G401 (cell line): ENCODE measurements at regions not wholly inside any gene's neighbourhood (a gene's known extent, or its start where the extent isn't known, plus 50 kb on each side); places are given as distances from the start of the nearest gene placed in this dataset.
"Not testable (repeated sequence)": the region's sequence is repeated elsewhere in the genome, so short reads cannot be mapped to it uniquely, and the experiment has no call there.

ENCODE experiments used
- DNase-seq: peaks from one replicate; pipeline ENCODE4 v3.0.0-alpha.2; 2015; ENCODE audit warnings: low spot score
- in situ Hi-C: cut with HindIII; loops from 2 replicates; pipeline ENCODE4 v1.10.0; 2016; ENCODE audit warnings: low sequenced_read_pairs, mixed read lengths

DNA sequence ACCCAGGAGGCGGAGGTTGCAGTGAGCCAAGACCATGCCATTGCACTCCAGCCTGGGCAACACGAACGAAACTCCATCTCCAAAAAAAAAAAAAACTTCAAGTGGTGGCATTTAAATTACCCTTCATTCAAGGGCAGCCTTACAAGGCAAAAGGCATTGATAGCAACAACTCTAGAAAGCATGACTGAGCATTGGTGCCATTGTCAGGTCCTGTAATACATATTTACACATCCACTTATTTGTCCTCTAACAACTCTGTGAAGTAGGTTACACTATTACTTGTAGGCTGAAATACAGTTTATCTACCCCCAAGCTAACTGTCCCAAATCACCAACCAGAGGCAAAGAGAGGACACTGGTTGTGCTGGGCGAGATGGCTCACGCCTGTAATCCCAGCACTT lies 52.7 kb upstream of the LARP1 start:
- no peak for DNase-seq
- in situ Hi-C loops, result no loop called here

DNA sequence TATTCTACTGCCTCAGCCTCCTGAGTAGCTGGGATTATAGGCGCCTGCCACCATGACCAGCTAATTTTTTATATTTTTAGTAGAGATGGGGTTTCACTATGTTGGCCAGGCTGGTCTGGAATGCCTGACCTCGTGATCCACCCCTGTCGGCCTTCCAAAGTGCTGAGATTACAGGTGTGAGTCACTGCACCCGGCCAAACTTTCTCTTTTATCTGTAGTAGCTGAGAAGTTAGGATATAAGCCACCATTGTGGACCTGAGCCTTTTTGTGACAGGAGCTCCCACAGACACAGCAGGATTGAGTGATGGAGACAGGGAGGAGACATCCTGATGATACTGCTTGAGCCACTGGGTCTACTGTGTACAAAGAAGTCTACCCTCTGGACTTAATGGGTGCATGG lies 53.5 kb upstream of the LARP1 start:
- DNase-seq, in situ Hi-C loops: not testable (repeated sequence)

DNA sequence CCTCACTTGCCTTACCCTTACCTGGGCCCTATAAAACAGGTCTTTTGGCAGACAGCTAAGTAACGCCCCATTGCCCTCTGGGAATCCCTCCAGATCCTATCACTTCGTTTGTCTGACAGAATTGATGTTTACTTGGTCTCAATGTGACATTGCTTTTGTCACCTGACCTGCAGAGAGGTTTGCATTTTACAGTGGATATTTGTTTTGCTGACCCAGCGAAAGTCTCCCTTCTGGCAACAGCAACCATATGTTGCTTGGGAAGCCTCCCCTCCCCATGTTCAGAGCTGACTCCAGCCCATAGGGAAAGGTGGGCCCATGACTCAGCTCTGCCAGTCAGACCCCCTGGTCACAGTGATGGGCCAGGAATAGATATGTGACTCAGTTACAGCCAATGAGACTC lies 54.0 kb upstream of the LARP1 start:
- DNase-seq, result no peak
- in situ Hi-C loops, result no loop called here

DNA sequence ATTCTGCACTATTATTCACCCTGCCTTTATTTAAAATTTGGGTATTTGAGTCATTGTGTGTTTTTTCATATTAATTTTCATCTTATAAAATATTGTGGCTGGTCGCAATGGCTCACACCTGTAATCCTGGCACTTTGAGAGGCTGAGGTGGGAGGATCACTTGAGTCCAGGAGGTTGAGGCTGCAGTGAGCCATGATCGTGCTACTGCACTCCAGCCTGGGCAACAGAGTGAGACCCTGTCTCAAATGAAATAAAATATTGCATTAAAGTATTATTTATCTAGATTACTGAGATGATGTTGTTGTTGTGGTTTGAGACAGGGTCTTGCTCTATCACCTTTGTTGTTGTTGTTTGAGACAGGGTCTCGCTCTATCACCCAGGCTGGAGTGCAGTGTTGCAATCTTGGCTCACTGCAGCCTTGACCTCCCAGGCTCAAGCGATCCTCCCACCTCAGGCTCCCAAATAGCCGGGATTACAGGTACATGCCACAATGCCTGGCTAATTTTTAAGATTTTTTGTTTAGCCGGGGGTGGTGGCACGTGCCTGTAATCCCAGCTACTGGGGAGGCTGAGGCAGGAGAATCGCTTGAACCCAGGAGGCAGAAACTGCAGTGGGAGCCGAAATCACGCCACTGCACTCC lies 54.8 kb upstream of the LARP1 start:
- in situ Hi-C loops, DNase-seq: not testable (repeated sequence)

DNA sequence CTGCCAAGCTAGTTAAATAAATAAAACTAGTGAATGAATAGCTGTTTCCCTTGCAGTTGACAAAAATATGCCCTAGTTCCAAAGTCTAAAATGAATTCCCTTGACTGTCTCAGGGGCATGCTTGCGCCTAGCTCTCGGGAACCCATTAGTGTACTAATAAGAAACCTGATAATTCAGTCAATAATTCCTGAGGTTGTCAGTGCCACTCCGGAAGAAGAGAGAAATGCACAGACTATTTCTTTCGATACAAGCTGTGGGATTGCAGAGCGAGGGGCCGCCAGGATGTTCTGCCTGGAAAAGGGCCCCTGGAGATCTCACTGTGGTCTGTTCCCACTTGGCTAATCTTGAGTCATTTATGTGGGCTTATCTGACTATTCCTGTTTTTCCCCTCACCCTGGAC lies 56.4 kb upstream of the LARP1 start:
- in situ Hi-C loops, result no loop called here
- no peak for DNase-seq

DNA sequence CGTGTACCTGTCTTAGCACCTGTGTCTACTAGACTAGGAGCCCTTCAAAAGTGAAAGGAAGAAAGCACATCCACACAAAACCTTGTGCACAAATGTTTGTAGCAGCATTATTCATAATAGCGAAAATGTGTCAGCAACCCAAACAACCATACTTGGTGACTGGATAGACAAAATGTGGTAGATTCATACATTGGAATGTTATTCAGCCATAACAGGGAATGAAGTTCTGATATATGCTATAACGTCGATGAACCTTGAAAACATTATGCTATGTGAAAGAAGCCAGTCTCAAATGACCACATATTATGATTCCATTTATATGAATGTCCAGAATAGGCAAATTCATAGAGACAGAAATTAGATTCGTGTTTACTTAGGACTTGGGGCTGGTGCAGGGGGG lies 57.8 kb upstream of the LARP1 start:
- no peak for DNase-seq
- in situ Hi-C loops, result no loop called here

DNA sequence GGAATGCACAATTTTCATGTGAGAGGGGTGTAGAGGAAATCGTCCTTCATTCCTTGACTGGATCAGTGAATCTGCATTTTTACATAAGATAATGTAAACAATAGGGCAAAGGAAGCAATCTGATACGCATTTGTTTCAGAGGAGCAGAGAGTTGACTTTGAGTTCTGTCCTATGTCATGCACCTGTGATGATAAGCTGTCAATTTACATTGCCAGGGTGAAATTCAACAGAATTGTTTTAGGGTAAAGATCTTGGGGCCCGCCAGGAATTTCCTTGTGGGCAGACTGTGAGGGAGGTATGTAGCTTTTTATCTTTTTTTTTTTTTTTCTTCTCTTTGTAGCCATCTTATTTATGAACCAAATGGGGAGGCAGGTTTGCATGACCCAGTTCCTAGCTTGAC lies 58.3 kb upstream of the LARP1 start:
- no peak for DNase-seq
- in situ Hi-C loops, result no loop called here

DNA sequence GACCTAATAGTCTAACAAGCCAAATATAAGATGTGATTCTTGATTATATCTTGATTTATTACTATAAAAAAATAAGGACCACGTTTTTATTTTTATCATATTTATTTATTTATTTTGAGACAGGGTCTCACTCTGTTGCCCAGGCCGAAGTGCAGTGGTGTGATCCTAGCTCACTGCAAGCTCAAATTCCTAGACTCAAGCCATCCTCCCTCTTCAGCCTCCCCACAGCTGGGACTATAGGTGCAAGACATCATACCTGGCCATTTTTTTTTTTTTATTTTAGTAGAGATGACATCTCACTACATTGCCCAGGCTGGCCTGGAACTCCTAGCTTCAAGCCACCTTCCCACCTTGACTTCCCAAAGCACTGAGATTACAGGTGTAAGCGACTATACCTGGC lies 61.0 kb upstream of the LARP1 start:
- in situ Hi-C loops, result no loop called here
- DNase-seq, result no peak

DNA sequence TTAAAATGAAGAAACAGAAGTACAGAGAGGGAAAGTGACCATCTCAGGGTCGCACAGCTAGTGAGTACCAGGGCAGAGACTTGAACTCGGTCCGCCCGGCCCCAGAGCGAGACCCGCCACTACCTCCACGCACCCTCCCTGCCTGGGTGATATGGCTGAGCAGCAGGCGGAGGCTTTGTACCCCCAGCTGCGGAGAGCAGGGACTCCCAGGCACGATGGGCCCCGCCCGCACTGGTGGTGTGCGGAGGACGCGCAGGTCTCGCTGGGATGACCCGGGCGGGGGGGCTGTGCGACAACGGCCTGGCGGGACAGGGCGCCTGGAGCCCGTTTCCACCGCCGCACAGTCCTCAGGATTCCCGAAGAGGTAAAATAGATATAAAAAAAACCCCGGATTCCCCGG lies 64.7 kb upstream of the LARP1 start:
- no peak for DNase-seq
- in situ Hi-C loops, result no loop called here

DNA sequence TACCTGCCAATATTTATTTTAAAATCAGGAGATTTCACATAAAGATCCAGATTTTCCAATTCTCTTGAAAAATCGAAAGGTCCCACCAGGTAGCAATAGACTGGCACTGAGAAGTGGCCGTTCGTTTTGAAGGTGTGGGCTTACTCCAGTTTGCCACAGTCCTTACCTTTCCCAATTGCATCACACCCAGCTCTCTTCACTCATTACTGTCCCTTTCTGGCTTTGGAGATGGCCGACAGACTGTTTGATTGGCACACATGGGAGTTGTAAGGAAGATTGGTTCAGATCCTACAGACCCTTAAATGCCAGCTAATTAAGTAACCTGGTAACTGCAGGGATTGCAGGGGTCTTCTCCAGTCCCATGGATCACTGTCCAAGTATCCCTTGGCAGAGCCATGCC lies 68.7 kb upstream of the LARP1 start:
- in situ Hi-C loops, result no loop called here
- no peak for DNase-seq

DNA sequence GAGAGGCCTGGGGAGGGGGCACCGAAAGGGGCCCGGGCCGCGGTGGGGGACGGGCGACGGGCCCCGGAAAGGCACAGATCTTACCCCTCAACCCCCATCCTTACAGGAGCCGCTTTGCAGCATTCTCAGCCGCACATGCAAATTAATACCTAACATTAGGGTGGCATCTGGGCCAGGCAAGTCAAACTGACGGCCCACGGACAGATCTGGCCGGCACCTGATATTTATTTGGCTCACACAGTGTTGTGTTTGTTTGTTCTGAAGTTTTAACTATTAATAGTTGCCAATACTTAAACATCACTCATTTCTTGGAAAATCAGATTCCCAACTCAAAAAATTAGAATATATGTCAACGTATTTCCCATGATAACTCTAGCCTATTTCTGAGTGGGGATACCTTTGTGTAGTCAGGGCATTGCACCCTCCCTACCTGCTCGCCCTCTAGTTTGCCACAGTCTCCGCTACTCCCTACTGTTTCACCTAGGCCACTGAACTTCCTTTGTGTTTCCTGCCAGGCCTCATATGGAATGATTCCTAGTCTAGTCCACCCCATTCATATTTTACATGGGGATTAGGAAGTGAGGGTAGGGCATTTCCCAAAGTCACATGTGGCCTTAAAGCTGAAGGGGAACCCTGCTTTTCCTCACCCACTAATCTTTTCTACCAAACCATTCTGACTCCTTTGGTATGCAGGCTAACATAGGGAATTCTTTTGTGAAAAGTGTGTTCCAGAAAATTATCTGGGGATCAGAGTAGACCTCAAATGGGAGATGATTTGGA lies 71.9 kb upstream of the LARP1 start:
- in situ Hi-C loops, result no loop called here
- DNase-seq, result no peak

DNA sequence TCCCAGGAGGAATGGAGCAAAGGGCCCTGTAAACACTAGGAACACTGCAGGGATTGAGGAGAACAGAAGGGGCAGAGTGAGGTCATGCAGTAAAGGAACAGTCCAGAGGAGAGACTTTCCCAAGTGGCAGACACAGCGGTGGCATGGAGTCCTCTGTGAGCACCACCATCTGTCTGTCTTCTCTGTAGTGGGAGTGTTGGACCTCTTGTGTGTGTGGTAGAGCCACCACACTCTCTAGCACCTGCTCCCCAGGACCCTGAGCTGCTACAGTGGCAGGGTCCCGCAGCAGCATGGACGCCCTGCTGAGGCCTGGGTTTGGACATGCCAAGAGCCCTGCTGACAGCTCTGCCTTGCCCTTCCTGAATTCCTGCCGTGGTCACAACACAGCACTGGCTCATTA lies 75.7 kb upstream of the LARP1 start:
- in situ Hi-C loops, result no loop called here

DNA sequence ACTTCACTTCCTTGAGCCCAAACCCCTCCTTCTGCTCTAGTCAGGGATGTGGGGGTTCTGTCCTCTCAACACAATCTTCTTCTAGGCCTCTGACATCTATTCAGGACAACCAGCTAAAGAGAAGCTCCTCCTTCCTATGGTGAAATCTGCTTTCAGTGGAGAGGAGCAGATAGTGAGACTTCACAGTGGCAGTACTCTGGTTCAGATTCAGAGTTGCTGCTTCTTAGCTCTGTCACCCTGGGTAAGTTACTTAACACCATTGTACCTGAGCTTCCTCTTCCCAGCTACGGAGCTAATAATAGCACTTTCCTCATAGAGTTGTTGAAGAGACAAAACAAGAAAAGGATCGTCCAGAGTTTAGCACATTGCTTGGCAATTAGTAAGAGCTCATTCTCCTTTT lies 77.3 kb upstream of the LARP1 start:
- no peak for DNase-seq
- in situ Hi-C loops, result no loop called here

More for the DNA sequence above, 75.7 kb upstream of the LARP1 start:
- no peak for DNase-seq

DNA sequence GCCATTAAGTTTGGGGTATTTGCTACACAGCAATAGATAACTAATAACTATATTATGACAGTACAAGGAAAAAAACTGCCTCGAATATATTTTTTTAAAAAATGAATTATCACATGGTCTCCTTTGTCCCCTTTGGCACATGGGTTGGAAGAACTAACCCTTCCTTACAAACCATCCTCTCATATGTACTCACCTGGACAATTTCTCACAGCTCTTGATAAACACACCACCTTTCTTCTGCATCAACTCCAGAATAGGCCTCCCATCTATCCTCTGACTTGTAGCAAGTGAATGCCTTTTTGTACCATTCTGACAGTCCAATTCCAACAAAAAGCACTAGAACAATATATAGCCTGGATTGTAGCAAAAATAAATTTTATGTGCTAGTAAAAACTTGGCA lies 78.7 kb upstream of the LARP1 start:
- DNase-seq, result no peak
- in situ Hi-C loops, result no loop called here

DNA sequence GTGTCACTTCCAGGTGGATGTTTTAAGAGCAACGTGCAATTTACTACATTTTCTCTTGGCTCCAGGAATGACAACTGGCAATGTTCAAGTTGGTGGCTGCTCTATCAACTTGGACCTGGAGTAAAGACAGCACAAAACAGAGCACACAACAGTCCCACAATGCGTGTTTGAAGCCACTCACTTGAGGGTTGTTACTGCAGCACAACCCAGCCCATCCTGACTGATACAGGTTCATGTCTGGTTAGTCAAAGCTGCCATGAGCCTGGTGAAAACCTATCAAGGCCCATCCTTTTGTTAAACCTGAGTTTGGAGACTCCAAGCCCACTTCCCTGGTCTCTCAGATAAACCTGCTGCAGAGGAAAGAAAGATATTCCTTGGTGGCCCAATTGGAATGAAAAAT lies 81.1 kb upstream of the LARP1 start:
- in situ Hi-C loops, result no loop called here
- DNase-seq, result no peak

DNA sequence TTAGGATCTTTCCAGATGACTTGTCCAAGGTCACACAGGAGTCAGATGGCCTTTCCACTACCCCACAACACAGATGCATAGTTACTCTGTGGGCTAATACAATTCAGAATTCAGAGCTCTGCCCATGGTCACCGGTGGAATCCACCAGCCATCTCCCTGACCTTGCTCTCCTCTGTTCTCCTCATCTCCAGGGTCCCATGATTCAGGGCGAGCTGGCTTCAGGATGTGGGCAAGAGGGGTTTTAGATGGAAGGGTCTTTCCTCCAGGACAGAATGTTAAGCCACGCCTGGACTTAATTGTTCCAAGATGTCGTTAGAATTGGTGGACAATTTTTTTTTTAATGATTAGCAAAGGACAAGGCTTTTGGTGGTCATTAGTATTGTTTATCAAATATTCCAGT lies 81.7 kb upstream of the LARP1 start:
- in situ Hi-C loops, result no loop called here
- DNase-seq, result no peak

DNA sequence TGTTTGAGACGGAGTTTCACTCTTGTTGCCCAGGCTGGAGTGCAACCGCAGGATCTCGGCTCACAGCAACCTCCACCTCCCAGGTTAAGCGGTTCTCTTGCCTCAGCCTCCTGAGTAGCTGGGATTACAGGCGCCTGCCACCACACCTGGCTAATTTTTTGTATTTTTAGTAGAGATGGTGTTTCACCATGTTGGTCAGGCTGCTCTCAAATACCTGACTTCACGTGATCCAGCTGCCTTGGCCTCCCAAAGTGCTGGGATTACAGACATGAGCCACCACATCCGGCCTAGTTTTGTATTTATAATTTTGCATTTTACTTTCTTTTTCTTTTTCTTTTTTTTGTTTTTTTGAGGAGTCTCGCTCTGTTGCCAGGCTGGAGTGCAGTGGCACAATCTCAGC lies 85.3 kb upstream of the LARP1 start:
- DNase-seq, in situ Hi-C loops: not testable (repeated sequence)

DNA sequence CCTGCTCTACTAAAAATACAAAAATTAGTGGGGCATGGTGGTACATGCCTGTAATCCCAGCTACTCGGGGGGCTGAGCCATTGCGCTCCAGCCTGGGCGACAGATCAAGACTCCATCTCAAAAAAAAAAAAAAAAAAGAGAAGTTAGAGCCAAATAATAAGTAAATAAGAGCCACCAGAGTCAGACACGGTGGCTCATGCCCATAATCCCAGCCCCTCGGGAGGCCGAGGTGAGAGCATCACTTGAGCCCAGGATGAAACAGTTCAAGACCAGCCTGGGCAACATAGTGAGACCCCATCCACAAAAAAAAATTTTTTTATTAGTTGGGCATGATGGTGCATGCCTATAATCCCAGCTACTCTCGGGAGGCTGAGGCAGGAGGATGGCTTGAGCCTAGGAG lies 85.8 kb upstream of the LARP1 start:
- in situ Hi-C loops, result no loop called here
- no peak for DNase-seq

DNA sequence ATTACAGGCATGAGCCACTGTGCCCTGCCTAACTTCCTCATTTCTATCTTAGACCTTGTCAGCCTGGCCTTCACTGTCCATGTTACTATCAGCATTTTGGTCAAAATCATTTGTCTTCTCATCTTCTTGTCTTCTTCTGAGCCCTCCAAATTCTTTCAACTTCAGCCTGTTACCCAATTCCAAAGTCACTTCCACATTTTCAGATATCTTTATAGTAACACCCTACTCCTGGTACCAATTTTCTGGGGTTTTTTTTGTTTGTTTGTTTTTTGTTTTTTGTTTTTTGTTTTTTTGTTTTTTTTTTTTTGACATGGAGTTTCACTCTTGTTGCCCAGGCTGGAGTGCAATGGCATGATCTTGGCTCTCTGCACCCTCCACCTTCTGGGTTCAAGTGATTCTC lies 90.3 kb upstream of the LARP1 start:
- in situ Hi-C loops, result no loop called here
- no peak for DNase-seq

DNA sequence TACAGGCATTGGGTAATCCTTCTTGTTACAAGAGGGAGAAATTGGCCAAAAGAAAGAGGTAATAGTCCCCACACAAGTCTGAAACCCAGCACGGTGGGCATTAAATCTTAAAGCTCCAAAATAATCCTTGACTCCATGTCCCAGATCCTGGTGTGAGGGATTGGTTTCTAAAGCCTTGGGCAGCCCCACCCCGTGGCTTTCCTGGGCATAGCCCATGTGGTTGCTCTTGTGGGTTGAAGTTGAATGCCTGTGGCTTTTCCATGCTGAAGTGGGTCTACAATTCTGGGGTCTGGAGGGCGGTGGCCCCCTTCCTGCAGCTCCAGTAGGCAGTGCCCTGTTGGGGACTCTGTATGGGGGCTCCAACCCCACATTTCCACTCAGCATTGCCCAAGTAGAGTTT lies 91.8 kb upstream of the LARP1 start:
- no peak for DNase-seq
- in situ Hi-C loops, result no loop called here
